ENCODE measurements at regions not wholly inside any gene's neighbourhood (a gene's known extent, or its start where the extent isn't known, plus 50 kb on each side); places are given as distances from the start of the nearest gene placed in this dataset.

- no peaks in the 10 kb centered on the region for H4K20me1 ChIP-seq (ENCODE audit: insufficient read depth)
- no peaks in the 10 kb centered on the region for H3K27me3 ChIP-seq (ENCODE audit: insufficient read depth, low read depth, low read length)
- no peaks in the 10 kb centered on the region for H3K36me3 ChIP-seq (ENCODE audit: insufficient read depth, low read length)
- H3K27ac ChIP-seq (ENCODE audit: low read length), result no peak overlapping the region
- no peak overlapping the region for H3K4me3 ChIP-seq (ENCODE audit: low read length)
- no peaks in the 10 kb centered on the region for H3K79me2 ChIP-seq (replicated peaks; ENCODE audit: insufficient read depth, low read length)
- H3K9me2 ChIP-seq (ENCODE audit: insufficient read depth, low read length), result no peaks in the 10 kb centered on the region
- no peak overlapping the region for H3K9ac ChIP-seq (ENCODE audit: low read length)
- no peak overlapping the region for H3K4me2 ChIP-seq (ENCODE audit: low read length)
- TF ChIP-seq TAF1 (IDR thresholded peaks at IDR 0.05; ENCODE audit: low read depth) (no peak), RAD21 (conservative IDR thresholded peaks at IDR 0.05) (no peak), EP300 (conservative IDR thresholded peaks at IDR 0.05; ENCODE audit: poor library complexity, severe bottlenecking) (no peak), SMC3 (conservative IDR thresholded peaks at IDR 0.05; ENCODE audit: poor library complexity) (no peak), POLR2AphosphoS5 (IDR thresholded peaks at IDR 0.05) (no peak), EZH2 (IDR thresholded peaks at IDR 0.05; ENCODE audit: borderline replicate concordance, insufficient read depth, low read length, poor library complexity, severe bottlenecking) (no peak), MXI1 (conservative IDR thresholded peaks at IDR 0.05; ENCODE audit: poor library complexity, severe bottlenecking) (no peak), REST (IDR thresholded peaks at IDR 0.05; ENCODE audit: borderline replicate concordance) (no peak), CTCF (IDR thresholded peaks at IDR 0.05; ENCODE audit: poor library complexity, severe bottlenecking) (no peak)
- H3K9me3 ChIP-seq (ENCODE audit: low read length), result no peaks in the 10 kb centered on the region
- H3F3A ChIP-seq (ENCODE audit: insufficient read depth, low read length, poor library complexity, severe bottlenecking), result no peaks in the 10 kb centered on the region
- no peak overlapping the region for H2AFZ ChIP-seq (ENCODE audit: low read depth, low read length)
These were observed 361.0 kb upstream of the IL12A start for GRCh38 chr3:159627634-159628033.

- Histone ChIP-seq H2AFZ (ENCODE audit: low read depth, low read length) (no peak overlapping the region), H3K4me2 (ENCODE audit: low read length) (no peak overlapping the region), H3K9me2 (ENCODE audit: insufficient read depth, low read length) (no peaks in the 10 kb centered on the region), H3K27ac (ENCODE audit: low read length) (no peak overlapping the region), H3K4me3 (ENCODE audit: low read length) (no peak overlapping the region), H3K9me3 (ENCODE audit: low read length) (no peaks in the 10 kb centered on the region), H3K36me3 (ENCODE audit: insufficient read depth, low read length) (no peaks in the 10 kb centered on the region), H3K9ac (ENCODE audit: low read length) (no peak overlapping the region), H3K27me3 (ENCODE audit: insufficient read depth, low read depth, low read length) (no peaks in the 10 kb centered on the region), H3K79me2 (replicated peaks; ENCODE audit: insufficient read depth, low read length) (no peaks in the 10 kb centered on the region), H4K20me1 (ENCODE audit: insufficient read depth) (no peaks in the 10 kb centered on the region), H3F3A (ENCODE audit: insufficient read depth, low read length, poor library complexity, severe bottlenecking) (no peaks in the 10 kb centered on the region)
- TF ChIP-seq EZH2 (IDR thresholded peaks at IDR 0.05; ENCODE audit: borderline replicate concordance, insufficient read depth, low read length, poor library complexity, severe bottlenecking) (no peak), REST (IDR thresholded peaks at IDR 0.05; ENCODE audit: borderline replicate concordance) (no peak)
These were observed 359.1 kb upstream of the IL12A start for GRCh38 chr3:159629329-159630084.

All from neural cell (in vitro differentiated cells).